Activated CD4-positive, alpha-beta memory T cell treated with anti-CD3 and anti-CD28 coated beads for 36 hours (primary cell): ENCODE measurements at regions not wholly inside any gene's neighbourhood (a gene's known extent, or its start where the extent isn't known, plus 50 kb on each side); places are given as distances from the start of the nearest gene placed in this dataset.

ENCODE experiments used
- CTCF ChIA-PET: fragments of 350-600 bp; sonication (Branson Sonifier 250); formaldehyde crosslinking; loops from one replicate; lab custom pipeline; 2021; ENCODE audit warnings: antibody characterized with exemption, inconsistent platforms; lab: Charles Lee
- POLR2A ChIA-PET: fragments of 350-600 bp; sonication (Branson Sonifier 250); formaldehyde crosslinking; loops from one replicate; lab custom pipeline; 2021; ENCODE audit warnings: antibody characterized with exemption; lab: Charles Lee
- DNase-seq: peaks from one replicate; pipeline ENCODE4 v3.0.0-alpha.2; 2020
- H3K27ac Mint-ChIP-seq: one replicate; pipeline ENCODE4 v1.8.0; 2021; ENCODE audit warnings: mixed read lengths
- H3K27me3 Mint-ChIP-seq: one replicate; pipeline ENCODE4 v1.8.0; 2021; ENCODE audit warnings: mixed read lengths
- H3K36me3 Mint-ChIP-seq: one replicate; pipeline ENCODE4 v1.8.0; 2021; ENCODE audit warnings: mixed read lengths
- H3K4me1 Mint-ChIP-seq: one replicate; pipeline ENCODE4 v1.8.0; 2021; ENCODE audit warnings: low read depth, mixed read lengths
- H3K4me3 Mint-ChIP-seq: one replicate; pipeline ENCODE4 v1.8.0; 2021; ENCODE audit warnings: mild to moderate bottlenecking, mixed read lengths
- H3K9me3 Mint-ChIP-seq: one replicate; pipeline ENCODE4 v1.8.0; 2021; ENCODE audit warnings: mixed read lengths
- intact Hi-C: fragments of 100-400 bp; cut with micrococcal nuclease; formaldehyde crosslinking; loops from one replicate; pipeline ENCODE4 v1.15.1; 2023

GRCh38 chr3:181868576-181869082 is 156.9 kb downstream of the SOX2 start:
- peaks cover 2% of the 10 kb centered on the region for H3K27me3 Mint-ChIP-seq
- ChIA-PET CTCF (no interaction called here), POLR2A (no interaction called here)
- H3K9me3 Mint-ChIP-seq = no peaks in the 10 kb centered on the region
- no peak for DNase-seq
- H3K4me1 Mint-ChIP-seq = no peaks in the 10 kb centered on the region
- no peak overlapping the region for H3K4me3 Mint-ChIP-seq
- no peaks in the 10 kb centered on the region for H3K36me3 Mint-ChIP-seq
- intact Hi-C loops = no loop called here
- no peak overlapping the region for H3K27ac Mint-ChIP-seq

- DNase-seq = no peak
- no peaks in the 10 kb centered on the region for H3K4me1 Mint-ChIP-seq
- no peak overlapping the region for H3K4me3 Mint-ChIP-seq
- ChIA-PET POLR2A (no interaction called here), CTCF (no interaction called here)
- intact Hi-C loops = no loop called here
- no peaks in the 10 kb centered on the region for H3K27me3 Mint-ChIP-seq
- no peak overlapping the region for H3K27ac Mint-ChIP-seq
- no peaks in the 10 kb centered on the region for H3K9me3 Mint-ChIP-seq
- H3K36me3 Mint-ChIP-seq = no peaks in the 10 kb centered on the region
Measured at GRCh38 chr3:181872887-181873286, 161.2 kb downstream of the SOX2 start.

GRCh38 chr3:181879926-181880325 is 168.2 kb downstream of the SOX2 start:
- H3K4me3 Mint-ChIP-seq = no peak overlapping the region

GRCh38 chr3:181880331-181880730 is 168.6 kb downstream of the SOX2 start:
- Mint-ChIP-seq H3K4me3 (no peak overlapping the region), H3K4me1 (no peaks in the 10 kb centered on the region), H3K9me3 (no peaks in the 10 kb centered on the region), H3K27me3 (no peaks in the 10 kb centered on the region), H3K27ac (no peak overlapping the region), H3K36me3 (no peaks in the 10 kb centered on the region)
- intact Hi-C loops = no loop called here
- POLR2A ChIA-PET = no interaction called here
- DNase-seq = no peak
- CTCF ChIA-PET = no interaction called here

More at GRCh38 chr3:181879926-181880325, 168.2 kb downstream of the SOX2 start:
- intact Hi-C loops = no loop called here
- H3K27me3 Mint-ChIP-seq = no peaks in the 10 kb centered on the region
- H3K27ac Mint-ChIP-seq = no peak overlapping the region
- no peaks in the 10 kb centered on the region for H3K36me3 Mint-ChIP-seq
- H3K9me3 Mint-ChIP-seq = no peaks in the 10 kb centered on the region
- POLR2A ChIA-PET = no interaction called here
- H3K4me1 Mint-ChIP-seq = no peaks in the 10 kb centered on the region
- CTCF ChIA-PET = no interaction called here
- DNase-seq = no peak

- Mint-ChIP-seq H3K27me3 (no peaks in the 10 kb centered on the region), H3K27ac (no peak overlapping the region), H3K9me3 (no peaks in the 10 kb centered on the region), H3K36me3 (no peaks in the 10 kb centered on the region), H3K4me3 (no peak overlapping the region), H3K4me1 (no peaks in the 10 kb centered on the region)
- ChIA-PET CTCF (no interaction called here), POLR2A (no interaction called here)
- intact Hi-C loops = no loop called here
- DNase-seq = no peak
Measured at GRCh38 chr3:181881749-181882148, 170.0 kb downstream of the SOX2 start.

- no peaks in the 10 kb centered on the region for H3K36me3 Mint-ChIP-seq
- no peak overlapping the region for H3K4me3 Mint-ChIP-seq
- ChIA-PET CTCF (no interaction called here), POLR2A (no interaction called here)
- H3K27ac Mint-ChIP-seq = no peak overlapping the region
- no peaks in the 10 kb centered on the region for H3K27me3 Mint-ChIP-seq
- no peaks in the 10 kb centered on the region for H3K4me1 Mint-ChIP-seq
- intact Hi-C loops = no loop called here
- no peak for DNase-seq
- H3K9me3 Mint-ChIP-seq = no peaks in the 10 kb centered on the region
Measured at GRCh38 chr3:181885868-181886630, 174.3 kb downstream of the SOX2 start.

GRCh38 chr3:181886676-181887075 is 175.0 kb downstream of the SOX2 start:
- CTCF ChIA-PET = no interaction called here
- H3K27me3 Mint-ChIP-seq = no peaks in the 10 kb centered on the region
- no peak overlapping the region for H3K27ac Mint-ChIP-seq

GRCh38 chr3:181887685-181888084 is 176.0 kb downstream of the SOX2 start:
- POLR2A ChIA-PET = no interaction called here
- no peaks in the 10 kb centered on the region for H3K9me3 Mint-ChIP-seq
- H3K27ac Mint-ChIP-seq = no peak overlapping the region
- H3K36me3 Mint-ChIP-seq = no peaks in the 10 kb centered on the region
- intact Hi-C loops = no loop called here
- no peaks in the 10 kb centered on the region for H3K27me3 Mint-ChIP-seq
- CTCF ChIA-PET = no interaction called here
- no peak for DNase-seq
- H3K4me3 Mint-ChIP-seq = no peak overlapping the region
- H3K4me1 Mint-ChIP-seq = no peaks in the 10 kb centered on the region

More at GRCh38 chr3:181886676-181887075, 175.0 kb downstream of the SOX2 start:
- POLR2A ChIA-PET = no interaction called here
- no peak for DNase-seq
- intact Hi-C loops = no loop called here
- Mint-ChIP-seq H3K4me3 (no peak overlapping the region), H3K4me1 (no peaks in the 10 kb centered on the region), H3K36me3 (no peaks in the 10 kb centered on the region), H3K9me3 (no peaks in the 10 kb centered on the region)

GRCh38 chr3:181888234-181888633 is 176.5 kb downstream of the SOX2 start:
- H3K4me1 Mint-ChIP-seq = no peaks in the 10 kb centered on the region
- no peaks in the 10 kb centered on the region for H3K27me3 Mint-ChIP-seq
- no peak overlapping the region for H3K4me3 Mint-ChIP-seq
- H3K27ac Mint-ChIP-seq = no peak overlapping the region
- DNase-seq = no peak
- H3K36me3 Mint-ChIP-seq = no peaks in the 10 kb centered on the region
- intact Hi-C loops = no loop called here
- no peaks in the 10 kb centered on the region for H3K9me3 Mint-ChIP-seq
- ChIA-PET POLR2A (no interaction called here), CTCF (no interaction called here)

GRCh38 chr3:181892848-181893247 is 181.1 kb downstream of the SOX2 start:
- POLR2A ChIA-PET = no interaction called here

GRCh38 chr3:181896605-181897004 is 184.9 kb downstream of the SOX2 start:
- intact Hi-C loops = no loop called here
- no peak overlapping the region for H3K27ac Mint-ChIP-seq
- CTCF ChIA-PET = no interaction called here

More at GRCh38 chr3:181892848-181893247, 181.1 kb downstream of the SOX2 start:
- Mint-ChIP-seq H3K4me3 (no peak overlapping the region), H3K4me1 (no peaks in the 10 kb centered on the region), H3K36me3 (no peaks in the 10 kb centered on the region), H3K27me3 (no peaks in the 10 kb centered on the region), H3K9me3 (no peaks in the 10 kb centered on the region), H3K27ac (no peak overlapping the region)
- intact Hi-C loops = no loop called here
- CTCF ChIA-PET = no interaction called here
- DNase-seq = no peak

GRCh38 chr3:181899702-181900101 is 188.0 kb downstream of the SOX2 start:
- H3K4me3 Mint-ChIP-seq = no peak overlapping the region
- no peaks in the 10 kb centered on the region for H3K4me1 Mint-ChIP-seq
- H3K9me3 Mint-ChIP-seq = no peaks in the 10 kb centered on the region
- no peak for DNase-seq
- intact Hi-C loops = no loop called here
- CTCF ChIA-PET = no interaction called here
- H3K36me3 Mint-ChIP-seq = no peaks in the 10 kb centered on the region
- POLR2A ChIA-PET = no interaction called here
- no peaks in the 10 kb centered on the region for H3K27me3 Mint-ChIP-seq
- no peak overlapping the region for H3K27ac Mint-ChIP-seq

More at GRCh38 chr3:181896605-181897004, 184.9 kb downstream of the SOX2 start:
- H3K36me3 Mint-ChIP-seq = no peaks in the 10 kb centered on the region
- no peaks in the 10 kb centered on the region for H3K27me3 Mint-ChIP-seq
- H3K4me3 Mint-ChIP-seq = no peak overlapping the region
- DNase-seq = no peak
- no peaks in the 10 kb centered on the region for H3K9me3 Mint-ChIP-seq
- POLR2A ChIA-PET = no interaction called here
- no peaks in the 10 kb centered on the region for H3K4me1 Mint-ChIP-seq

GRCh38 chr3:181901626-181902025 is 189.9 kb downstream of the SOX2 start:
- H3K36me3 Mint-ChIP-seq = no peaks in the 10 kb centered on the region
- no peak overlapping the region for H3K27ac Mint-ChIP-seq
- no peaks in the 10 kb centered on the region for H3K9me3 Mint-ChIP-seq
- intact Hi-C loops = no loop called here
- H3K27me3 Mint-ChIP-seq = no peaks in the 10 kb centered on the region
- CTCF ChIA-PET = no interaction called here
- no peak for DNase-seq
- POLR2A ChIA-PET = no interaction called here
- H3K4me1 Mint-ChIP-seq = no peaks in the 10 kb centered on the region
- H3K4me3 Mint-ChIP-seq = no peak overlapping the region
